ENCODE measurements at regions not wholly inside any gene's neighbourhood (a gene's known extent, or its start where the extent isn't known, plus 50 kb on each side); places are given as distances from the start of the nearest gene placed in this dataset.

- Histone ChIP-seq H3K9ac (ENCODE audit: low read depth, low read length) (no peak overlapping the region), H3K56ac (ENCODE audit: extremely low read depth, insufficient read depth, low read length) (no peak overlapping the region), H3K18ac (ENCODE audit: low read depth, low read length) (no peak overlapping the region), H3K14ac (replicated peaks; ENCODE audit: low read depth, low read length) (no peak overlapping the region), H2BK15ac (ENCODE audit: low read depth, low read length) (no peak overlapping the region), H3K27ac (ENCODE audit: insufficient read depth, low read length) (no peak overlapping the region), H3K36me3 (ENCODE audit: control insufficient read depth, insufficient read depth, low read length) (peaks cover 13% of the 10 kb centered on the region), H2AK5ac (ENCODE audit: low read depth, low read length) (no peak overlapping the region), H3K9me3 (ENCODE audit: control insufficient read depth, insufficient read depth, low read length) (no peaks in the 10 kb centered on the region), H2BK20ac (ENCODE audit: low read depth, low read length) (no peak overlapping the region), H3K27me3 (ENCODE audit: control insufficient read depth, insufficient read depth, low read length) (no peaks in the 10 kb centered on the region), H4K5ac (ENCODE audit: low read depth, low read length) (no peak overlapping the region), H4K91ac (ENCODE audit: insufficient read depth, low read depth, low read length) (no peak overlapping the region), H4K20me1 (ENCODE audit: insufficient read depth, low read length) (no peaks in the 10 kb centered on the region), H2AK9ac (replicated peaks; ENCODE audit: low read depth, low read length, poor library complexity) (no peak overlapping the region), H2AFZ (replicated peaks; ENCODE audit: low read length, poor library complexity) (no peak overlapping the region), H3K4me1 (ENCODE audit: control insufficient read depth, insufficient read depth, low read length) (no peaks in the 10 kb centered on the region), H2BK120ac (ENCODE audit: low read depth, low read length) (no peak overlapping the region), H3K79me1 (ENCODE audit: low read depth in 1 of 2, low read length in 2 of 2) (no peaks in the 10 kb centered on the region), H3K4me2 (ENCODE audit: low read depth, low read length) (no peak overlapping the region), H3K23ac (ENCODE audit: low read depth, low read length) (no peak overlapping the region), H3K4me3 (ENCODE audit: insufficient read depth, low read depth, low read length) (no peak overlapping the region), H2BK5ac (ENCODE audit: low read depth, low read length, poor library complexity, severe bottlenecking) (no peak overlapping the region), H3K9me1 (ENCODE audit: insufficient read depth, low read length) (no peaks in the 10 kb centered on the region), H4K8ac (ENCODE audit: low read depth in 2 of 2, low read length in 2 of 2) (no peak overlapping the region), H3K4ac (ENCODE audit: low read depth, low read length) (no peak overlapping the region)
- dilution Hi-C loops (cut with HindIII; ENCODE audit: low sequenced_read_pairs, unreplicated experiment), result no loop called here
- ChIA-PET POLR2A (ENCODE audit: unreplicated experiment) (no interaction called here), CTCF (interaction anchor here (1.0 to 1.3 kb wide), 3 partner anchors 316 to 324 kb away, joined by 3 to 8 read pairs (median 3); no protein-coding TSS in a partner anchor)
- in situ Hi-C loops (cut with MboI; ENCODE audit: low sequenced_read_pairs), result no loop called here
- WGBS, 2 experiments (ENCODE audit: extremely low coverage in 2 of 2, insufficient read length in 1 of 2), result no CpG with 5 or more reads among the region's 4 CpGs
- intact Hi-C loops (cut with micrococcal nuclease), result no loop called here
- no TSS peak for BruUV-seq (replicated peaks)
- DNase-seq (peak; percentile 22), ATAC-seq (ENCODE audit: low read depth) (no peak)
- TF ChIP-seq MAZ (IDR thresholded peaks at IDR 0.05; ENCODE audit: borderline replicate concordance, low read depth, low read length) (no peak), CEBPB (IDR thresholded peaks at IDR 0.05; ENCODE audit: low read depth, low read length) (no peak), RFX5 (IDR thresholded peaks at IDR 0.05; ENCODE audit: low read depth, low read length) (no peak), MAFK (IDR thresholded peaks at IDR 0.05; ENCODE audit: low read depth, low read length) (no peak), POLR2A (IDR thresholded peaks at IDR 0.05; ENCODE audit: low read depth, low read length) (no peak), CTCF (conservative IDR thresholded peaks at IDR 0.05; ENCODE audit: low read depth, low read length) (peak; percentile 45), USF2 (IDR thresholded peaks at IDR 0.05; ENCODE audit: low read depth, low read length) (no peak), RCOR1 (IDR thresholded peaks at IDR 0.05; ENCODE audit: insufficient replicate concordance, low read length) (no peak), RAD21 (IDR thresholded peaks at IDR 0.05; ENCODE audit: low read length) (peak; percentile 43), CHD1 (IDR thresholded peaks at IDR 0.05; ENCODE audit: low read depth, low read length) (no peak), ELK1 (IDR thresholded peaks at IDR 0.05; ENCODE audit: borderline replicate concordance, low read depth, low read length) (no peak), MXI1 (IDR thresholded peaks at IDR 0.05; ENCODE audit: borderline replicate concordance, low read depth, low read length) (no peak), BHLHE40 (IDR thresholded peaks at IDR 0.05; ENCODE audit: low read depth, low read length) (no peak), SMC3 (IDR thresholded peaks at IDR 0.05; ENCODE audit: low read depth, low read length) (peak; percentile 39), NFE2L2 (IDR thresholded peaks at IDR 0.05; ENCODE audit: low read depth, low read length) (no peak), FOS (IDR thresholded peaks at IDR 0.05; ENCODE audit: low read depth, low read length) (no peak)
These were observed 72.2 kb downstream of the BLTP1 start for GRCh38 chr4:122224348-122224747.
